WTC11 (cell line): ENCODE measurements at regions not wholly inside any gene's neighbourhood (a gene's known extent, or its start where the extent isn't known, plus 50 kb on each side); places are given as distances from the start of the nearest gene placed in this dataset.

Experiments used
- FOXP4 ChIP-seq: sonication (generic); formaldehyde crosslinking; IDR thresholded peaks from 2 replicates; pipeline ENCODE4 v1.8.0; 2022; ENCODE audit warnings: mild to moderate bottlenecking, missing genetic modification reagents
- JUN ChIP-seq: sonication (generic); formaldehyde crosslinking; IDR thresholded peaks from 2 replicates; pipeline ENCODE4 v1.8.0; 2023; ENCODE audit warnings: mild to moderate bottlenecking, missing genetic modification reagents
- NFE2L1 ChIP-seq: sonication (generic); formaldehyde crosslinking; IDR thresholded peaks from 2 replicates; pipeline ENCODE4 v1.8.1; 2023; ENCODE audit warnings: missing genetic modification reagents
- ZSCAN18 ChIP-seq: fragments of 250-450 bp; sonication (Bioruptor Pico); IDR thresholded peaks from 2 replicates; pipeline ENCODE4 v2.1.2; 2022; ENCODE audit warnings: mild to moderate bottlenecking, moderate library complexity
- TF ChIP-seq, protein P1 (sequence below): sonication (generic); formaldehyde crosslinking; IDR thresholded peaks from 2 replicates; pipeline ENCODE4 v1.8.0; 2022; ENCODE audit warnings: mild to moderate bottlenecking, missing genetic modification reagents
- TF ChIP-seq, protein P2 (sequence below): fragments of 200-600 bp; IDR thresholded peaks from 2 replicates; pipeline ENCODE4 v1.8.0; 2022; ENCODE audit warnings: antibody characterized with exemption
- TF ChIP-seq, protein P3 (sequence below): sonication (generic); formaldehyde crosslinking; IDR thresholded peaks from 2 replicates; pipeline ENCODE4 v1.8.1; 2023; ENCODE audit warnings: mild to moderate bottlenecking, missing genetic modification reagents, moderate library complexity

DNA sequence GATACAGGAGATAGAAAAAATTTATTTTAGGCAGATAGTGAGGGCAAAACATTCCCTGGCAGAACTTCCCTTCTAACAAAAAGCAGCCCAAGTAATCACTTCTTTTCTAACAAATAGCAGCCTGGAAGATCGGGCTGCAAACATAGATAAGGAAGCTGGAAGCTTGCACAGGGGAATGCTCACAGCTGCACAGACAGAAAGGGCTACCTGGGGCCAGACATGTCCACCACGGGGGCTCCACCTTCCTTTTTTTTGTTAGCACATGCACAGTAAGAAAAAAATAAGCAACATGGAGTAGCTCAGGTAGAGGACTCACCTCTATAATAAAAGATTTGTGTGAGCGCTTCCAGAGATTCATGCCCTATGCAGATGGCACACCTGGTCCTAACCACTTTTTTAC is 420.5 kb downstream of the PTH2R start:
- TF ChIP-seq, protein P1, sequence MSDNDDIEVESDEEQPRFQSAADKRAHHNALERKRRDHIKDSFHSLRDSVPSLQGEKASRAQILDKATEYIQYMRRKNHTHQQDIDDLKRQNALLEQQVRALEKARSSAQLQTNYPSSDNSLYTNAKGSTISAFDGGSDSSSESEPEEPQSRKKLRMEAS (CRISPR knock-in tag): no peak
- TF ChIP-seq, protein P2, sequence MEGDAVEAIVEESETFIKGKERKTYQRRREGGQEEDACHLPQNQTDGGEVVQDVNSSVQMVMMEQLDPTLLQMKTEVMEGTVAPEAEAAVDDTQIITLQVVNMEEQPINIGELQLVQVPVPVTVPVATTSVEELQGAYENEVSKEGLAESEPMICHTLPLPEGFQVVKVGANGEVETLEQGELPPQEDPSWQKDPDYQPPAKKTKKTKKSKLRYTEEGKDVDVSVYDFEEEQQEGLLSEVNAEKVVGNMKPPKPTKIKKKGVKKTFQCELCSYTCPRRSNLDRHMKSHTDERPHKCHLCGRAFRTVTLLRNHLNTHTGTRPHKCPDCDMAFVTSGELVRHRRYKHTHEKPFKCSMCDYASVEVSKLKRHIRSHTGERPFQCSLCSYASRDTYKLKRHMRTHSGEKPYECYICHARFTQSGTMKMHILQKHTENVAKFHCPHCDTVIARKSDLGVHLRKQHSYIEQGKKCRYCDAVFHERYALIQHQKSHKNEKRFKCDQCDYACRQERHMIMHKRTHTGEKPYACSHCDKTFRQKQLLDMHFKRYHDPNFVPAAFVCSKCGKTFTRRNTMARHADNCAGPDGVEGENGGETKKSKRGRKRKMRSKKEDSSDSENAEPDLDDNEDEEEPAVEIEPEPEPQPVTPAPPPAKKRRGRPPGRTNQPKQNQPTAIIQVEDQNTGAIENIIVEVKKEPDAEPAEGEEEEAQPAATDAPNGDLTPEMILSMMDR: no peak
- TF ChIP-seq ZSCAN18 (CRISPR knock-in tag): no peak
- no peak for TF ChIP-seq JUN (CRISPR knock-in tag)
- TF ChIP-seq NFE2L1 (CRISPR knock-in tag): no peak
- no peak for TF ChIP-seq FOXP4
- TF ChIP-seq, protein P3, sequence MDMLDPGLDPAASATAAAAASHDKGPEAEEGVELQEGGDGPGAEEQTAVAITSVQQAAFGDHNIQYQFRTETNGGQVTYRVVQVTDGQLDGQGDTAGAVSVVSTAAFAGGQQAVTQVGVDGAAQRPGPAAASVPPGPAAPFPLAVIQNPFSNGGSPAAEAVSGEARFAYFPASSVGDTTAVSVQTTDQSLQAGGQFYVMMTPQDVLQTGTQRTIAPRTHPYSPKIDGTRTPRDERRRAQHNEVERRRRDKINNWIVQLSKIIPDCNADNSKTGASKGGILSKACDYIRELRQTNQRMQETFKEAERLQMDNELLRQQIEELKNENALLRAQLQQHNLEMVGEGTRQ (CRISPR knock-in tag): no peak
